Panc1 (cell line): ENCODE measurements at regions not wholly inside any gene's neighbourhood (a gene's known extent, or its start where the extent isn't known, plus 50 kb on each side); places are given as distances from the start of the nearest gene placed in this dataset.

ENCODE experiments used
- ATAC-seq: fragments of 200-7000 bp; cut with Tn5 transposase; 2 replicates; pipeline ENCODE4 v1.9.1; 2020; ENCODE audit warnings: mild to moderate bottlenecking, moderate library complexity
- BruUV-seq: library from RNA; stranded (reverse); fragments of 400-500 nt; replicated peaks from 2 replicates; lab custom pipeline; 2021; lab: Mats Ljungman, UMichigan
- CTCF ChIA-PET: fragments of 300-600 bp; sonication (Branson Sonifier 250); formaldehyde crosslinking; loops from one replicate; lab custom pipeline; 2022; ENCODE audit warnings: antibody characterized with exemption; lab: Charles Lee
- POLR2A ChIA-PET: fragments of 300-600 bp; sonication (Branson Sonifier 250); formaldehyde crosslinking; loops from one replicate; lab custom pipeline; 2022; ENCODE audit warnings: antibody characterized with exemption; lab: Charles Lee
- DNase-seq: peaks from one replicate; pipeline ENCODE4 v3.0.0-alpha.2; 2010; ENCODE audit warnings: low read depth, low spot score
- H3K27ac ChIP-seq: 2 replicates; pipeline ENCODE4 v1.5.1; 2011; ENCODE audit warnings: mild to moderate bottlenecking, low read length, inconsistent platforms
- H3K27me3 ChIP-seq: fragments of 200-500 bp; sonication (Bioruptor generic); 2 replicates; pipeline ENCODE4 v1.6.0; 2014; ENCODE audit warnings: low read length, inconsistent platforms; ENCODE audit not compliant: control insufficient read depth, insufficient read depth
- H3K36me3 ChIP-seq: fragments of 200-500 bp; sonication (Bioruptor generic); 2 replicates; pipeline ENCODE4 v1.5.1; 2014; ENCODE audit warnings: inconsistent platforms, mild to moderate bottlenecking, low read length, moderate library complexity; ENCODE audit not compliant: control insufficient read depth, insufficient read depth
- H3K4me1 ChIP-seq: 2 replicates; pipeline ENCODE4 v1.5.1; 2011; ENCODE audit warnings: inconsistent platforms, mild to moderate bottlenecking, low read length, moderate library complexity; ENCODE audit not compliant: control insufficient read depth, insufficient read depth
- H3K4me3 ChIP-seq, 2 experiments: 2 replicates each; pipeline ENCODE4 v1.5.1; 2011 to 2012; ENCODE audit warnings: low read depth in 2 of 2, low read length in 2 of 2, mild to moderate bottlenecking in 2 of 2, inconsistent platforms in 1 of 2, moderate library complexity in 1 of 2
- H3K9me3 ChIP-seq: fragments of 200-500 bp; sonication (Bioruptor generic); 2 replicates; pipeline ENCODE4 v1.5.1; 2014; ENCODE audit warnings: low read depth, mild to moderate bottlenecking, inconsistent platforms, low read length, moderate library complexity; ENCODE audit not compliant: control insufficient read depth, insufficient read depth
- CTCF ChIP-seq: fragments of 450-650 bp; IDR thresholded peaks from 2 replicates; pipeline ENCODE4 v1.5.1; 2017; ENCODE audit warnings: mild to moderate bottlenecking
- POLR2AphosphoS5 ChIP-seq: IDR thresholded peaks from 2 replicates; pipeline ENCODE4 v1.6.1; 2012; ENCODE audit warnings: mild to moderate bottlenecking, low read depth, low read length, moderate library complexity
- REST ChIP-seq, 2 experiments: IDR thresholded peaks; 2 replicates each; pipeline ENCODE4 v1.6.1; 2011 to 2012; ENCODE audit warnings: low read depth in 2 of 2, control low read depth in 1 of 2, low read length in 1 of 2, mild to moderate bottlenecking in 1 of 2, moderate library complexity in 1 of 2; ENCODE audit not compliant: insufficient read depth in 1 of 2
- SIN3A ChIP-seq: IDR thresholded peaks from 2 replicates; pipeline ENCODE4 v1.6.1; 2012; ENCODE audit warnings: low read depth, mild to moderate bottlenecking, low read length, moderate library complexity, borderline replicate concordance; ENCODE audit not compliant: insufficient read depth
- TCF7L2 ChIP-seq: IDR thresholded peaks from 2 replicates; pipeline ENCODE4 v1.6.1; 2011; ENCODE audit warnings: mild to moderate bottlenecking, low read depth, low read length, inconsistent platforms
- in situ Hi-C: cut with HindIII; loops from 2 replicates; pipeline ENCODE4 v1.10.0; 2016; ENCODE audit warnings: low sequenced_read_pairs, low pct_unique_long_range_greater_than_20kb
- intact Hi-C: fragments of 100-400 bp; cut with micrococcal nuclease; formaldehyde crosslinking; loops from one replicate; pipeline ENCODE4 v1.10.0; 2022; ENCODE audit not compliant: unreplicated experiment

- no peaks in the 10 kb centered on the region for H3K9me3 ChIP-seq
- ATAC-seq, result no peak
- no peaks in the 10 kb centered on the region for H3K36me3 ChIP-seq
- CTCF ChIA-PET, result no interaction called here
- POLR2A ChIA-PET, result no interaction called here
- TF ChIP-seq CTCF, result no peak
- no peak for TF ChIP-seq REST (IDR thresholded peaks at IDR 0.05; ENCODE audit: insufficient read depth in 1 of 2, low read depth in 2 of 2, low read length in 1 of 2)
- TF ChIP-seq SIN3A, result no peak
- no peak for TF ChIP-seq POLR2AphosphoS5
- TF ChIP-seq TCF7L2, result no peak
- no peak overlapping the region for H3K4me3 ChIP-seq
- no peaks in the 10 kb centered on the region for H3K4me1 ChIP-seq
- no TSS peak for BruUV-seq
- DNase-seq, result no peak
- no peaks in the 10 kb centered on the region for H3K27me3 ChIP-seq
- in situ Hi-C loops (no loop called here), intact Hi-C loops (no loop called here)
- no peak overlapping the region for H3K27ac ChIP-seq
Measured at GRCh38 chrX:5306654-5307121, 922.0 kb downstream of the NLGN4X start.

GRCh38 chrX:5305452-5305851, 923.2 kb downstream of the NLGN4X start:
- Histone ChIP-seq H3K36me3 (no peaks in the 10 kb centered on the region), H3K4me3 (no peak overlapping the region), H3K9me3 (no peaks in the 10 kb centered on the region), H3K27ac (no peak overlapping the region), H3K4me1 (no peaks in the 10 kb centered on the region), H3K27me3 (no peaks in the 10 kb centered on the region)
- ATAC-seq (no peak), DNase-seq (no peak)
- no TSS peak for BruUV-seq
- TF ChIP-seq SIN3A, result no peak
- TF ChIP-seq CTCF, result no peak
- TF ChIP-seq POLR2AphosphoS5, result no peak
- no peak for TF ChIP-seq REST (IDR thresholded peaks at IDR 0.05; ENCODE audit: insufficient read depth in 1 of 2, low read depth in 2 of 2, low read length in 1 of 2)
- no peak for TF ChIP-seq TCF7L2
- in situ Hi-C loops (no loop called here), intact Hi-C loops (no loop called here)
- ChIA-PET CTCF (no interaction called here), POLR2A (no interaction called here)
